ENCODE measurements at regions not wholly inside any gene's neighbourhood (a gene's known extent, or its start where the extent isn't known, plus 50 kb on each side); places are given as distances from the start of the nearest gene placed in this dataset.

DNA sequence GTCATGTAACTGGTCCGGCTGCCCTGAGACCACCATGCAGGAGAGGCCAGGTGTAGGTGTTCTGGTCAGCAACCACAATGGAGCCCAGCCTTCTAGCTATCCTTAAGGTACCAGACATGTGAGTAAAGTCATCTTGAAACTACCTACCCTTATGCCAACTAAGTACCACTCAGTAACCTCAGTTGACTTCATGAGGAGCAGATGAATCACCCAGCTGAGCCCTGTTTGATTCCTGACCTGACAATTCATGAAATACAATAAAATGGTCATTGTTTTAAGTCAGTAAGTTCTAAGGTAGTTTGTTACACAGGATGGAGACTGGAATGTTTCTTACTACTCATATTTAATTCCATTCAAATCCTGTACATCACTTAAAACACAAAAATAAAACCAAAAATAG lies 113.1 kb upstream of the LMO4 start:
- in situ Hi-C loops (cut with HindIII; ENCODE audit: low sequenced_read_pairs) = no loop called here
- DNase-seq (ENCODE audit: low spot score) = no peak

DNA sequence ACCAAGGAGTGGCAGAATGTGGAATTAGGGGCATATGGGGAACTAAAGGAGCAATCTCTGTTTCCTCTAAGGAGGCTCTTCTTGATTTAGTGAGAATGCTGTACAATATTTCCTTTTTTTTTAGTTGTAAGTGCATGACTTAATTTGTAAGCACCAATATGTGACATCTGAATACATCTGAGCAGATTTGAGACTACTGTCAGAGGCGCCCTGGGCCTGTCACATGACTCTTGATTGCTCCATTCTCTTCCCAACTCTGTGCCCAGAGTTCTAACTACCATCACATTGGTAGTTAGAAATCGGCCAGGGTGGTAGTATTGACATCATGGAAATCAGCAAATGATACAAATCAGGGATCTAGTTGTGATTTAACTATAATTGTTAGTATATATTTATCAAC lies 110.1 kb upstream of the LMO4 start:
- in situ Hi-C loops (cut with HindIII; ENCODE audit: low sequenced_read_pairs) = no loop called here
- DNase-seq (ENCODE audit: low spot score) = no peak

DNA sequence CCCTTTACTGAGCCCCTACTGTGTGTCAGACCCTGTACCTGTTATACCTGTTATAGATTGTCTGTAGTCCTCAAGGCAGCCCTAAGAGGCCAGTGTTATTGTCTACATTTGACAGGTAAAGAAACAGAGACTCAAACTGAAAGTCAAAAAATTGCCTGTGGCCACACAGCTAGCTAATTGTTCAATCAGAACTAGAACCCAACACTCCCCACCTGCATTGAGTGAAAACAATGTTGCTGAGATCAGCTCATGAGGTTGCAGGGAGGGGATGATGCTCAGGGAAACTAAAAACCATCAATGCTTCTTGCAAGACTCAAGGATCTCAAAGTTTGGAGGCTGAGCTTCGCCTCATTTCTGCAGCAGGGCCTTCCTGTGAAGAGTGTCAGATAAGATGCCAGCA lies 109.5 kb upstream of the LMO4 start:
- no peak for DNase-seq (ENCODE audit: low spot score)
- in situ Hi-C loops (cut with HindIII; ENCODE audit: low sequenced_read_pairs) = no loop called here

DNA sequence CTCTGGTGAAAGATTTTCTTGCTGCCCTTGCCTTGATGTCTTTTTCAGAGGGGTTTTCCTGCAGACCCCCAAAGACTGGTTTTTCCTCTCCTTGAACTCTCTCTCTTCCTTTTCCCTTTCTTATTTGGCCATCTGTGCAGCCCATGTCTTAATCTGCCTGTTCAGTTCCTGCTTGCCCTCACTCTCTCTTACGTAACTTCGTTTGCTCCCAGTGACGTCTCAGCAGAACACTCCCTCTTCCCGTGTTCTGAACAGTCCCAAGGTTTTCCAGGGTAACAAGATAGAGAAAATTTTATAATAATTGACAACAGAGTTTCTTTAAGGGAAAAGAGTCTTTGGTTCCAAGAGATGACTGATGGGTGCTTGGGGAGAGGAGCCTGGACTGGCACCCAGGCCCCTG lies 109.1 kb upstream of the LMO4 start:
- DNase-seq (ENCODE audit: low spot score) = no peak
- in situ Hi-C loops (cut with HindIII; ENCODE audit: low sequenced_read_pairs) = no loop called here

DNA sequence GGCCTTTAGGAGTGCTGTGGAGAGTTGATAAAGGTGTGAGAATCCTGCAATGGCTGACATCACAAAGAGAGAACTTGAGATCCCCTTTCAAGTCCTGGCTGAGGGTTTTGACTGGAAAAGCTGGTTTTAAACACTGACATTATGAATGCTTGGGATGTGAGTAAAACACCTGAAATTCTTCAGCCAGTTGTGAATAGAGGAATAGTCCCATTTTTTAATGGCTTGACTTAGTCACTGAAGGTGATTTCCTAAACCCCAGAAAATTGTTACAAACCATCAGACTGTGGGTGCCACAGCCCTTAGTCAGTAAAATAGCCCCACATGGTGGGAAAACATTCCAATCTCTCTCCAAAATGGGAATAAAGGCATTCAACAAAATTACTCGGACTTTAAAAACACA lies 107.7 kb upstream of the LMO4 start:
- in situ Hi-C loops (cut with HindIII; ENCODE audit: low sequenced_read_pairs) = no loop called here
- DNase-seq (ENCODE audit: low spot score) = no peak

DNA sequence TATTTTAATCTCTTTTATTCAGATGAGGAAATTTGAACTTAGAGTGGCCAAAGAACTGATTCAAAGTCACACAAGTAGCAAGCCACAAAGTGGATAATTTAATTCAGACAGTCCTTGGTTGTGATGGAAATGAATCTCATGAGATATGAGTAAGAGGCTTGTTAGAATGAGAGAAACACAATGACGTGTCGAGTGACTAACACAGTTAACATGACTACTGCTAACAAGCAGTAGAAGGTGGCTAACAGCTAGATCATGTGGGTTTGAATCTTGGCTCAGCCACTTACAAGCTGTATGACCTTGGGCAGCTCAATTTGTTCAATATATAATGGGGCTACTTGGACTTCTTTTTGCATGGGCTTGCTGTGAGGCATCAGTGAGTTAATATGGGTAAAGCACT lies 104.5 kb upstream of the LMO4 start:
- in situ Hi-C loops (cut with HindIII; ENCODE audit: low sequenced_read_pairs) = no loop called here

DNA sequence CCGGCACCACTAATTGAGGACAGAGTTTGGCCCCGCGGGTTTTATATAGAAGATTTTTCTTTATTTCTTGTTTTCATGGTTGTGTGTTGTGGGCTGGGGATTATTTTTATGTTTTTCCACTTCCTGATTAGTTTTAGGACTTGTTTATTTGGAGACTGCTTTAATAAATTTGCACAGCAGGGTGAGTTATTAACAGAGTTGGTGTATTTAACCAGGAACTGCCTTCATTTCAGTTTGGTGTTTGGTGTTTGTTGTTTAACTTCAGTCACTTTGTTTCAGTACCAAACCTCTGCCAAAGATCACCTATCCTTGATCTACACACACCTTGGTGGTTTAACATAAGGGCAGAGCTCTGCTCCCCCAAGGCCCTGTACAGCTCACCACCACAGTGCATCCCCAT lies 103.5 kb upstream of the LMO4 start:
- no peak for DNase-seq (ENCODE audit: low spot score)
- in situ Hi-C loops (cut with HindIII; ENCODE audit: low sequenced_read_pairs) = no loop called here

More for the DNA sequence above, 104.5 kb upstream of the LMO4 start:
- no peak for DNase-seq (ENCODE audit: low spot score)

DNA sequence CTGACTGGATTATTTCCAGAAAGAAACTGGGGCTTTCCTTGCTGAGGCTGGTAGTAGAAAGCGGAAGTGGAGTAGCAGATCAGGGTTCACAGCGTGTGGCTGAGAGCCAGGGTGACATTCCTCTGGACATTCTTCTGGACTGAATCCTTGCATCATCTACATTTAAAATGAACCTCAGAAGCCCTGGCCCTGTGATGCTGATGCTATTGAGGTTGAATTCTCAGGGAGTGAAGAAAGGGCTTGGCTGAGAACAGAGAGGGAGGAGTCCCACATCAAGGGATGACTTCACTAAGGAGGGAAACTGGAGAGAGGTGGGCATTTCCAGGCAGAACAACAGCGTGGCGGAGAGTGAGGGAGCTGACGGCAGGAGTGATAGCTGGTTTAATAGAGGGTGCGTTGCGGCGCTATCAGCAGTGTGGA lies 102.3 kb upstream of the LMO4 start:
- in situ Hi-C loops (cut with HindIII; ENCODE audit: low sequenced_read_pairs) = no loop called here
- no peak for DNase-seq (ENCODE audit: low spot score)

DNA sequence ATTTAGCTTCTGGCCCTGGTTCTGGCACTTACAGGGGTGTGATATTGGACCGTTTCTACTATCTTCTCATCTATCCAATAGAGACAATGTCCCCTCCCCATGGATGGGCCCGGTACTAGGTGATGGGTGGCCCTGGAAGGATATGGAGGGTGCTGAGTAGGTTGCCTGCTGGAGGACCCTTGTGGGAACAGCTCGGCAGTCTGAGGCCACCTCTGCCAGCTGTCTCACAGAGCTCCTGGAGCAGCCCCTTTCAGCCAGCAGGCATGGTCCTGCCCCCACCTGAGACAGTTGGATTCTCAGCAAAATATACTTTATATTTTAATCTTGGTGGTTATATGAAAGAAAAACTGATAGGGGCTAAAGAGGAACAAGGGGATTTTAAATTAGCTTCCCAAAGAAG lies 101.0 kb upstream of the LMO4 start:
- in situ Hi-C loops (cut with HindIII; ENCODE audit: low sequenced_read_pairs) = no loop called here
- no peak for DNase-seq (ENCODE audit: low spot score)

DNA sequence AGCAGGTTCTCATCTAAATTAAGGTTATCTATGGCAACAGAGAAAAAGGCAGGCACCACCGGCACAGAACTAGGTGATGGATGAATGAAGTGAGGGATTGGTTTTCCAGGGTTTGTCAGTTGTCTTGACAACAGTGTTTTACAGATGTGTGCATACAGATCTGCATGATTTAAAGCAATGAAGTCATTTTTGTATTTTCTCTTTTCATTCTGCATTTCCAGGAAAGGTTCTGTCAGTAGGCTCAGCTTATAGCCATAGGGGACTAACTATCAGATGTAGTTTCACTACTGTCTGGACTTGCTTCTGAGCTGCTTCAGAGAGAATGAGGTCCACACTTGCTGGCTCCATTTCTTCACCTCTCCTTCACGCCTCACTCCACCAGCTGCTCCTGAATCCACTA lies 98.2 kb upstream of the LMO4 start:
- no peak for DNase-seq (ENCODE audit: low spot score)
- in situ Hi-C loops (cut with HindIII; ENCODE audit: low sequenced_read_pairs) = no loop called here

DNA sequence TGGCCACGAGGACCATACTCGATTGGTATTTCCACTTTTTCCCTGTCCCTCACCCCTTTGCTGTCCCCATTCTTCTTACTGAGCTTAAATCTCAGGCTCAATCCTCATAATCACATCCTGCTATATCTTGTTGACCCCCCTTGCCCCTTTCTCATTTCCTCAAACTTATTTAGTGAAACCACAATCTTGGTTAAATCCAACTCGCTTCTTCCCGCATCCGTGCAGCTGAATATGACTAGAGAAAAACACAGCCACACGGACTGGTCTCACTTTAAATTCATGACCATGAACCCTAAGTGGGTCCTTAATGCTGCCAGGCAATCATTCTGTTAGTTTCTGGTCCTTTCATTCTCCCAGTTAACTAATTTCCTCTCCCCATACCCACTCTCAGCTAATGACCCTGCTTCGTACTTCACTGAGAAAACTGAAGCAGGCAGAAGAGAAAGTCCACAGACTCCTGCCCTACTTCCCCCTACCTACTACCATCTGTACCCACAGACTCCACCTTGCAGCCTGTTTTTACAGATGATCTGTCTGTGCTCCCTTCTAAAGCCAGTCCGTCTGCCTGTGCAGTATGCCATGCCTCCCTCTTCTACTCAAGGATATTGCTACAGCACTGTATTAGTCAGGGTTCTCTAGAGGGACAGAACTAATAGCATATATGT lies 96.8 kb upstream of the LMO4 start:
- in situ Hi-C loops (cut with HindIII; ENCODE audit: low sequenced_read_pairs) = no loop called here
- DNase-seq (ENCODE audit: low spot score) = no peak

DNA sequence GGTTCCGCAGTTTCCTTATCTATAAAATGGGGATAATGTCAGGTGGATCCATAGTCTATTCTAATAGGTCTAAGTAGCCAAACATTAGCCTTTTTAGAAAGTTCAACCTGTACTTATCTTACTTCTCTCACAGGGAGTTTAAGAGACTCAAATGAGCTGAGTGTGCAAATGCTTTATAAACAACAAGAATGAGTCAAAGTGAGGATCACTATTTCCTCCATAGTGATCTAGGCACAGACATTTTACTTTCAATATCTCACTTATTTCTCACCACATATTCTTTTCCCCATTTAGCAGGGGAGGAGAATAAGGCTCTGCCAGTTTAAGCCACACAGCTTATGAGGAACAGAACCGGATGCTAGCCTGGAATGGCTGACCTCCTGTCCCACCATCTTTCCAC lies 92.1 kb upstream of the LMO4 start:
- in situ Hi-C loops (cut with HindIII; ENCODE audit: low sequenced_read_pairs) = no loop called here
- DNase-seq (ENCODE audit: low spot score) = no peak

DNA sequence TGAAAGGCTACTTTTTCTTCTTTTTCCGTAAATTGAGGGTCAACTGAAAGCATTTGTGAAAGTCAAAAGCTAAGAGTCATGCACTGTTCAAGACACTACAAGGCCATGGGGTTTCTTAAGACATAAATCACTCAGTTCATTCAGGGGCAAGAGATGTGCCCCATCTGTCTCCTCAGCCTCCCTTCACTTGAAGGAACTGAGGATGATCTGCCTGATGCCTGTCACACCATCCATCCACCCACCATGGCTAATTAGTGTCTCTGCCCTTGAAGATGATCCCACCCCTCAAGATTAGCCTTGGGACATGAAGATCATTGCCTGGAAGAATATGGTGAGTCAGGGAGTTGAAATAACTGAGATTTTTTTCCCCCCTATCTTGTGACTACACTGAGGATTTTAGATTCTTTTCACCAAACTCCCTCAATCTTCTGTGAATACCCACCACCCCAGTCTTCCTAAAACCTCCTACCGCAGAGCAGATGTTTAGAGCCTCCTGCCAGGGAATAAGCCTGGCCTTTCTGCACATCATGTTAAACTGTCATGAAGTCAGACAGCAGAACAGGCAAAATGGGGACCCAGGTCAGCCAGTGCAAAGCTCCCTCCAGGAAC lies 88.6 kb upstream of the LMO4 start:
- in situ Hi-C loops (cut with HindIII; ENCODE audit: low sequenced_read_pairs) = no loop called here
- DNase-seq (ENCODE audit: low spot score) = no peak

DNA sequence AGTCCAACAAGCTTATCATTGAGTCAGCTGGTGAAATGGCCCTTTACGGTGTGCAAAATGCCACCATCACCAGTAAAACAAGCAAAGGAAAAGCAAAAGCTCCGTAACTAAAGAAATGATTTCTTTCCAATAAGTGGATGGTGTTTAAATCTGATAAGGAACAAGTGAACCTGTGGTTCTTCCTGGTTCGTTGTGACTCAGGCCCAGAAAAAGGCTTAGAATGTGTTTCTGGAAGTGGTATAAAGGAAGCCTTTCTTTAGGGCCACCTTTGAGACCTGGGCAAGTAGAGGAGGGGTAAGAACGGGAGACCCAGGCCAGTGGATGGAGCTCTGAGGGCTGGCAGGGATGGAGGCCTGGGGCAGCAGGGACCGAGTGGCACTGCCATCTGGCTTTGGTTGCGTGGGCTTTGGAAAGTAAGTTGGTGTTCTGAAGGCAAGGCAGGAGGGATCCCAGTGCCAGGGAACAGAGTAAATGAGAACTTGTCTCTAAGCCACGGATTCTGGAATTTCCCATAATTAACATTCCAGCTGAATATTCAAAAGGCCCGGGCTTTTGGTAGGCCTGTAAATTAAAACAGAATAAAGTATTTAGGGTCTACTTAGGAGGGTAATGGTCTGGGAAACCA lies 87.9 kb upstream of the LMO4 start:
- in situ Hi-C loops (cut with HindIII; ENCODE audit: low sequenced_read_pairs) = no loop called here
- DNase-seq (ENCODE audit: low spot score) = peak; percentile 12

DNA sequence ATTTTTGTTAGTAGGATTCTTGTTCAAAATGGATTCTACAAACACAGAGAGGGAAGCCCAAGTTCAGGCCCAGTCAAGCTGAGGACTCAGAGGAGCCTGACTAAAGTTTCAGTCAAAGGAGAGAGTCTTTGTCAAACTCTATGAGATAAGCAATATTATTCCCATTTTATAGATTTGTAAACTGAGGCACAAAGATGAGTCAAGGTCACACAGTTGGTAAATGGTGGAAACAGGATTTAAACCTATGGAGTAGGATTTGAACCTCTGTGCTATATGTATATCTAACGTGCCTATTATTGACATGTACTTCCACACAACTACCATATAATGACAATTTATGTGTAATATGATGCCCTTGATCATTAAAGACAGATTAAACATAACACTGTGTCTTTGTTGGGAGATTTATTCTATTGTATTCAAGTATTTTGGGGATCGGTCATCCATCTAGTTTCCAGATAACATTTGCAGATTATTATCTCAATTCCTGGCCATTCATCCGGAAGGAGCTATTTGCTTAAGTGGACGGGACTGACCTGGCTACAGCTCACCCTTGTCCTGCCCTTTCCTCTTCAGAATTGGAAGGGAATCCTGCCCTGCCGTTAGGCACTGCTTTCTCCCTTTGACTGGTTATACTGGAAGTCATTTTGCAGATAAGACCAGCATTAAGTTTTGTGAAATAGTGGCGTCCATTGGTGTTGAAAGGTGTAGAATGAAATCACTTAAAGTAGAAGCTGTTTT lies 86.1 kb upstream of the LMO4 start:
- DNase-seq (ENCODE audit: low spot score) = no peak
- in situ Hi-C loops (cut with HindIII; ENCODE audit: low sequenced_read_pairs) = no loop called here

DNA sequence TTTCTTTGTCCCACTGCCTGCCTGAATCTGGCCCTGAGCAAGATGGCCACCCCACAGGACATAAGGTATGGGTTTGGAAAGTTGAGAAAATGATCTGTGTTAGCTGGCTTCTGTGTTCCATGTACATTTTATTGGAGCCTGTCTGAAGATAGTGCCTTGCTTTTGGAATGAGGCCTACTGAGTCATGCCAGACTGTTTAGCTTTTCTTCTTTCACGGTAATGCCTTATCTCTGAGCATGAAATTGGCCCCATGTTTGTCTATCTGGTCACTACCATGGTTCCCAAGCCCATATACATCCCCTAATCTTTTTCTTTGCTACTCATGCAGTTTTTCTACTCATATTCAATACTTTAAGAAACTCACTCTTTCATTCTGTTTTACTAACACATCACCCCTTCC lies 85.1 kb upstream of the LMO4 start:
- no peak for DNase-seq (ENCODE audit: low spot score)
- in situ Hi-C loops (cut with HindIII; ENCODE audit: low sequenced_read_pairs) = no loop called here

DNA sequence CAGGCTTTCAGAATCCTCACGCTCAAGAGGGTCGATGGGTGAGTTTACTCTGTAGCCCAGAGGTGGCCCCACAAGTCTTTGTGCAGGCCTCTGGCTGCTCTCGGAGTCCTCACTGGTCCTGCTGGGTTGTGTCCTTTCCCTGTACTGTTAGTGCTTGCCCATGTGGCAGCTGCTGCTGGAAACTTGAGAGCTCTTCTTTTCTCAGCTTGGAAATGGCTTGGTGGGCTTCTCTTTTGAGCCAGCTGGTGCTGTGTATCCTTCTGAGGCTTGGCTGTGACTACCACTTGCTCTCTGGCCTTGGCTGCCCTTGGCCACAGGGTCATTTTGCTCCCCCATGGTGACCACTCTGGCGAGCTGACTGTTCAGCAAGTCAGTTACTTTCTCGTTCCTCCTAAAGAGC lies 82.2 kb upstream of the LMO4 start:
- in situ Hi-C loops (cut with HindIII; ENCODE audit: low sequenced_read_pairs) = no loop called here
- DNase-seq (ENCODE audit: low spot score) = no peak

DNA sequence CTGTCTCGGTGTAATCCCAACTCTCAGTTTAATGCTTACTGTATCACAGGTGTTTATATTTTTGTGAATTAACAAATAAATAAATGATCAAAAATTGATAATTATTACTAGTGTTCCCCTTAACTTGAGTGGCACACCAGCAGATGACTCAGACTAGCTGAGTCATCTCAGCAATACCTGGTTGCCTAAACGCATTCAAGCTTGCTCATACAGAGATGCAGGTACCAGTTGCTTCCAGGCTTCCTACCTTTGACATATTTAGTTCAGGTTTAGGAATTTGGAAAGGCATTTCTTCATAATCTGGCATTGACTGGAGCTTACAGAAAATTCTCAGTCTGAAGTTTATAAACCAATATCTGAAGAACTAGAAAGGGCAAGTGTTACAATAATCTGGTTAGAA lies 78.9 kb upstream of the LMO4 start:
- DNase-seq (ENCODE audit: low spot score) = no peak
- in situ Hi-C loops (cut with HindIII; ENCODE audit: low sequenced_read_pairs) = no loop called here

DNA sequence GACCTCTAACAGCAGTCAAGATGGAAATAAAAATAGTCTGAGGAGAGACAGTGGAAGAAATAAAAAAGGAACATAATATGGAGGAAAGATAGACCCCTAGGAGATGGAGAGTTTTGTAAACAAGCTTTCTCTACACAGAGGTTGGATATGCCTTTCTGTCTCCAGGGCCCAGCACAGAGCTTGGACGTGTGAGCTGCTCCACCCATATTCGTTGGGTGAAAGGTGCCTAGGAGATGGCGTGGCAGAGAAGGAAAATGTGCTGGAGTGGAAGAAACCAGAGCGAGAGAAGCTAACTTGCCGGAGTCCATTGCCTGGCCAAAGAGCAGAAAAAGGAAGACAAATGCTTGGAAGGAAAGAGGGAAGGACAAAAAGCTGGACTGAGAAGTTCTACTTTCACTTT lies 78.3 kb upstream of the LMO4 start:
- in situ Hi-C loops (cut with HindIII; ENCODE audit: low sequenced_read_pairs) = no loop called here
- no peak for DNase-seq (ENCODE audit: low spot score)

DNA sequence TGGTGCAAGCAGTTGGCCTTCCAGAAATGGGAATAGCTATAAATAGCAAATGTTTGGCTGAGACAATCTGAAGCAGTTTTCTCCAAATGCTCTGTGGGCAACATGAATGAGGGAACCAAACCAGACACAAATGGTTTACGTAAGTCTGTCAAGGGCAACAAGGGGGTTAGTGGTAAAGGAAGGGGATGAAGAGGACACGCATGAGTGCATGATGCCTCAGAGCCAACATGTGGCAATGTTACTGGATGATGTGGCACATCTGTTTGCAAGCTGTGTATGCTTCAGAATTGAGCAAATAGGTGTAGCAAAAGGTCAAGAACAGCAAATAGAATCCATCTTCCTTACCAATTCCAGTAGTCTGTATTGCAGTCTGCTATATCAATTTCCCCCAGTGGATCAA lies 76.3 kb upstream of the LMO4 start:
- DNase-seq (ENCODE audit: low spot score) = no peak
- in situ Hi-C loops (cut with HindIII; ENCODE audit: low sequenced_read_pairs) = no loop called here
